Common myeloid progenitor, CD34-positive (primary cell): ENCODE measurements at regions not wholly inside any gene's neighbourhood (a gene's known extent, or its start where the extent isn't known, plus 50 kb on each side); places are given as distances from the start of the nearest gene placed in this dataset.

Experiments used
- CTCF ChIA-PET: fragments of 350-600 bp; sonication (Branson Sonifier 250); formaldehyde crosslinking; loops from one replicate; lab custom pipeline; 2021; ENCODE audit warnings: antibody characterized with exemption; lab: Charles Lee
- POLR2A ChIA-PET: fragments of 350-600 bp; sonication (Branson Sonifier 250); formaldehyde crosslinking; loops from one replicate; lab custom pipeline; 2021; ENCODE audit warnings: antibody characterized with exemption; lab: Charles Lee
- DNase-seq, 3 donors: peaks; one replicate each; pipeline versions ENCODE4 v3.0.0 to v3.0.0-alpha.2; 2013
- H3K27ac ChIP-seq, 2 experiments: 1 replicate in 1 of 2; 2 replicates in 1 of 2; pipeline ENCODE4 v1.7.0; 2013; ENCODE audit warnings: inconsistent platforms in 2 of 2, low read length in 2 of 2, mild to moderate bottlenecking in 2 of 2, low read depth in 1 of 2, moderate library complexity in 1 of 2; ENCODE audit not compliant: severe bottlenecking in 2 of 2, insufficient read depth in 1 of 2, poor library complexity in 1 of 2
- H3K27me3 ChIP-seq, 5 experiments: replicated peaks in 2 of 5; 1 replicate in 3 of 5; 2 replicates in 2 of 5; pipeline versions ENCODE4 v1.6.1 to v1.7.0; 2013; ENCODE audit warnings: low read length in 4 of 5, mild to moderate bottlenecking in 2 of 5, moderate library complexity in 2 of 5, inconsistent platforms in 1 of 5; ENCODE audit not compliant: insufficient read depth in 5 of 5, control insufficient read depth in 4 of 5
- H3K36me3 ChIP-seq, 4 experiments: 1 replicate in 2 of 4; 2 replicates in 2 of 4; pipeline versions ENCODE4 v1.6.1 to v1.7.0; 2013; ENCODE audit warnings: low read length in 3 of 4, control low read depth in 1 of 4, mild to moderate bottlenecking in 1 of 4; ENCODE audit not compliant: control insufficient read depth in 4 of 4, insufficient read depth in 4 of 4
- H3K4me1 ChIP-seq, 4 experiments: 1 replicate in 3 of 4; 2 replicates in 1 of 4; pipeline versions ENCODE4 v1.6.1 to v1.7.1; 2013; ENCODE audit warnings: low read length in 3 of 4, mild to moderate bottlenecking in 3 of 4, control low read depth in 1 of 4, inconsistent platforms in 1 of 4, moderate library complexity in 1 of 4; ENCODE audit not compliant: control insufficient read depth in 4 of 4, insufficient read depth in 4 of 4; ENCODE audit errors: control extremely low read depth in 1 of 4
- H3K4me3 ChIP-seq, 7 experiments: 1 replicate in 4 of 7; 2 replicates in 3 of 7; pipeline versions ENCODE4 v1.5.1 to v1.7.0; 2013; ENCODE audit warnings: mild to moderate bottlenecking in 7 of 7, low read length in 6 of 7, moderate library complexity in 6 of 7, inconsistent platforms in 2 of 7, low read depth in 2 of 7, control low read depth in 1 of 7; ENCODE audit not compliant: insufficient read depth in 4 of 7, control insufficient read depth in 1 of 7; ENCODE audit errors: extremely low read depth in 1 of 7
- H3K9me3 ChIP-seq, 5 experiments: 1 replicate in 4 of 5; 2 replicates in 1 of 5; pipeline versions ENCODE4 v1.6.1 to v1.7.1; 2013; ENCODE audit warnings: low read length in 4 of 5, mild to moderate bottlenecking in 2 of 5, inconsistent platforms in 1 of 5, low read depth in 1 of 5, moderate library complexity in 1 of 5; ENCODE audit not compliant: control insufficient read depth in 4 of 5, insufficient read depth in 2 of 5; ENCODE audit errors: control extremely low read depth in 1 of 5
- WGBS: methylation state at CpG from one replicate; pipeline ENCODE4 v1.1.5; 2013; ENCODE audit not compliant: insufficient coverage; 5-methylcytosine and 5-hydroxymethylcytosine counted together

GRCh38 chr4:106421441-106422296 lies 53.1 kb upstream of the GIMD1 start:
- H3K4me3 ChIP-seq: no peak overlapping the region
- no peaks in the 10 kb centered on the region for H3K36me3 ChIP-seq
- H3K9me3 ChIP-seq: no peaks in the 10 kb centered on the region
- H3K4me1 ChIP-seq: no peaks in the 10 kb centered on the region
- POLR2A ChIA-PET: no interaction called here
- no peak for DNase-seq
- 100% methylated on average over 3 of the region's 4 CpGs for WGBS
- CTCF ChIA-PET: no interaction called here
- H3K27ac ChIP-seq: no peak overlapping the region
- peaks cover 0 to 2% (median 0%) of the 10 kb centered on the region in 5 experiments for H3K27me3 ChIP-seq

DNA sequence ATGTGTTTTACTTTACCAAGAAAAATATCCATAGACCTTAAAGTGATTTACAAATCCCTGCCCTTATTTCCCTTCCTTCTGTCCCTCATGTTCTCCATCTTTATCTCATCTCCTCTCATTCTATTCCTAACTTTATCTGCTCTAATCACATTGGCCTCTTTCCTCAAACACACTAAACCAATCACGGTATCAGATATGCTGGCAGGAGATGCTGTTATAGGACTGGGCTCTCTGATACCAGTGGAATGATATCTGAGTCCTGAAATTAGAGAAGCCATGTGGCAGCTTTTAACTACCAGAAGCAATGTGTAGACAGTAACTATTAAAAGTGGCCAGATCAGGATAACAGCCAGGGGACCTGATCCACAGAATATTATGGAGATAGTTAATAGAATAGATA lies 49.9 kb upstream of the GIMD1 start:
- ChIA-PET CTCF (no interaction called here), POLR2A (no interaction called here)
- Histone ChIP-seq H3K4me3 (no peak overlapping the region), H3K4me1 (no peaks in the 10 kb centered on the region), H3K27ac (no peak overlapping the region), H3K36me3 (no peaks in the 10 kb centered on the region), H3K27me3 (peaks cover 0 to 2% (median 0%) of the 10 kb centered on the region in 5 experiments), H3K9me3 (peaks cover 0 to 2% (median 0%) of the 10 kb centered on the region in 5 experiments)
- no CpG with 5 or more reads among the region's 1 CpG for WGBS
- no peak for DNase-seq
